Activated CD4-positive, alpha-beta memory T cell treated with anti-CD3 and anti-CD28 coated beads for 36 hours (primary cell): ENCODE measurements at regions not wholly inside any gene's neighbourhood (a gene's known extent, or its start where the extent isn't known, plus 50 kb on each side); places are given as distances from the start of the nearest gene placed in this dataset.

Experiments used
- CTCF ChIA-PET: fragments of 350-600 bp; sonication (Branson Sonifier 250); formaldehyde crosslinking; loops from one replicate; lab custom pipeline; 2021; ENCODE audit warnings: antibody characterized with exemption, inconsistent platforms; lab: Charles Lee
- POLR2A ChIA-PET: fragments of 350-600 bp; sonication (Branson Sonifier 250); formaldehyde crosslinking; loops from one replicate; lab custom pipeline; 2021; ENCODE audit warnings: antibody characterized with exemption; lab: Charles Lee
- DNase-seq: peaks from one replicate; pipeline ENCODE4 v3.0.0-alpha.2; 2020
- H3K27ac Mint-ChIP-seq: one replicate; pipeline ENCODE4 v1.8.0; 2021; ENCODE audit warnings: mixed read lengths
- H3K27me3 Mint-ChIP-seq: one replicate; pipeline ENCODE4 v1.8.0; 2021; ENCODE audit warnings: mixed read lengths
- H3K36me3 Mint-ChIP-seq: one replicate; pipeline ENCODE4 v1.8.0; 2021; ENCODE audit warnings: mixed read lengths
- H3K4me1 Mint-ChIP-seq: one replicate; pipeline ENCODE4 v1.8.0; 2021; ENCODE audit warnings: low read depth, mixed read lengths
- H3K4me3 Mint-ChIP-seq: one replicate; pipeline ENCODE4 v1.8.0; 2021; ENCODE audit warnings: mild to moderate bottlenecking, mixed read lengths
- H3K9me3 Mint-ChIP-seq: one replicate; pipeline ENCODE4 v1.8.0; 2021; ENCODE audit warnings: mixed read lengths
- intact Hi-C: fragments of 100-400 bp; cut with micrococcal nuclease; formaldehyde crosslinking; loops from one replicate; pipeline ENCODE4 v1.15.1; 2023

DNA sequence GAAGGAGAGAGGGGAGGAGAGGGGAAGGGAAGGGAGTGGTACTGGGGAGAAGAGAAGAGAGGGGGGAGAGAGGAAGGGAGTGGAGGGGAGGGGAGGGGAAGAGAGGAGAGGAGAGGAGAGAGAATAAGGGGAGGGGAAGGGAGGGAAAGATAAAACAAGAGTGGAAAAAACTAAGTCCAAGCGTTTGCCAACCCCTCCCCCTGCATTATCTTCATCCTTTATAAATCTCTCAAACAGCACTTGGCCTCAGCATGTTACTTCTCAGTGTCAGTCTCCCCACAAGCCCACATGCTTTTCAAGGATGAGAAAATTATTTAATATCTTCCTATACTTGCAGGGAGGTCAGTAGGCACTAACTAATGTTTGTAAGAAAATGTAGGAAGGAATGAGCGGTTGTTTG, 204.5 kb downstream of the LSM5 start:
- Mint-ChIP-seq H3K4me1 (no peaks in the 10 kb centered on the region), H3K9me3 (no peaks in the 10 kb centered on the region), H3K36me3 (no peaks in the 10 kb centered on the region), H3K4me3 (no peak overlapping the region), H3K27ac (no peak overlapping the region), H3K27me3 (peaks cover 2% of the 10 kb centered on the region)
- POLR2A ChIA-PET, result no interaction called here
- intact Hi-C loops, result no loop called here
- no peak for DNase-seq
- CTCF ChIA-PET, result no interaction called here

DNA sequence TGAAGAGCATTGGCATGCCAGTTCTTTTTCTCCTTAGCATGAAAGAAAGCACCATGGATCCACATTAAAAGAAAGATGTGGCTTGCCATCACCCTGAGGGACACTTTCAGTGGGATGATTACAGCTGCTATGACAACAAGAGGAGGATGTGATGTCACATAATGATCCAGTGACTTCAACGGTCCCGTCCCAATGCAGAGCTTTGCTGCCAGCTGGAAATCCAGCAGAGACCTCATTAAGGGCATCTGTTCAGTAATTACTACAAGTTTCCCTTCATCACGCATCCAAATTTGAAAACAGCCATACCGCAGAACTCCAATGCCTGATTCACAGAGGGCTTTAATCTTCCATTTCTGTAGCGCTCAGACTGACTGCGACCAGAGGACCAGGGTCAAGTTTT, 206.6 kb downstream of the LSM5 start:
- DNase-seq, result no peak
- peaks cover 2% of the 10 kb centered on the region for H3K27me3 Mint-ChIP-seq
- no peak overlapping the region for H3K4me3 Mint-ChIP-seq
- CTCF ChIA-PET, result interaction anchor here (1.0 kb wide), 1 partner anchor 73 kb away, joined by 3 read pairs; no protein-coding TSS in a partner anchor
- no peaks in the 10 kb centered on the region for H3K4me1 Mint-ChIP-seq
- no peaks in the 10 kb centered on the region for H3K36me3 Mint-ChIP-seq
- POLR2A ChIA-PET, result no interaction called here
- intact Hi-C loops, result no loop called here
- H3K9me3 Mint-ChIP-seq, result no peaks in the 10 kb centered on the region
- no peak overlapping the region for H3K27ac Mint-ChIP-seq

DNA sequence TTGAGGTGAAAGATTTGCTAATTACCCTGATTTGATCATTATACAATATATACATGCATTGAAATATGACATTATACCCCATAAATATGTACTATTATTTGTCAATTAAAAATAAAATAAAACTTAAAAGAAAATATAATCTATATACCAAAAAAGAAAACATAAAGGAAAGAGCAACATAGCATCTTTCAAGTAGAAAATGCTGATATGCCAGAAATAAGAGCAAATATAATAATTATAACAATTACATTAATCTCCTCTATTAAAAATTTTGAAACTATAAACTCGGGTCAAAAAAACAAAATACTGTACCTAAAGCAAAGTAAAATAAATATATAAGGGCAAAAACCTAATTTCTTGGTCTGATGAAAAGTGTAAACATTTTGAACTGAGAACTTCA, 209.3 kb upstream of the PDE1C start:
- Mint-ChIP-seq H3K27ac (no peak overlapping the region), H3K36me3 (no peaks in the 10 kb centered on the region), H3K27me3 (peaks cover 2% of the 10 kb centered on the region), H3K4me1 (no peaks in the 10 kb centered on the region), H3K9me3 (no peaks in the 10 kb centered on the region), H3K4me3 (no peak overlapping the region)
- no peak for DNase-seq
- ChIA-PET CTCF (no interaction called here), POLR2A (no interaction called here)
- intact Hi-C loops, result no loop called here

DNA sequence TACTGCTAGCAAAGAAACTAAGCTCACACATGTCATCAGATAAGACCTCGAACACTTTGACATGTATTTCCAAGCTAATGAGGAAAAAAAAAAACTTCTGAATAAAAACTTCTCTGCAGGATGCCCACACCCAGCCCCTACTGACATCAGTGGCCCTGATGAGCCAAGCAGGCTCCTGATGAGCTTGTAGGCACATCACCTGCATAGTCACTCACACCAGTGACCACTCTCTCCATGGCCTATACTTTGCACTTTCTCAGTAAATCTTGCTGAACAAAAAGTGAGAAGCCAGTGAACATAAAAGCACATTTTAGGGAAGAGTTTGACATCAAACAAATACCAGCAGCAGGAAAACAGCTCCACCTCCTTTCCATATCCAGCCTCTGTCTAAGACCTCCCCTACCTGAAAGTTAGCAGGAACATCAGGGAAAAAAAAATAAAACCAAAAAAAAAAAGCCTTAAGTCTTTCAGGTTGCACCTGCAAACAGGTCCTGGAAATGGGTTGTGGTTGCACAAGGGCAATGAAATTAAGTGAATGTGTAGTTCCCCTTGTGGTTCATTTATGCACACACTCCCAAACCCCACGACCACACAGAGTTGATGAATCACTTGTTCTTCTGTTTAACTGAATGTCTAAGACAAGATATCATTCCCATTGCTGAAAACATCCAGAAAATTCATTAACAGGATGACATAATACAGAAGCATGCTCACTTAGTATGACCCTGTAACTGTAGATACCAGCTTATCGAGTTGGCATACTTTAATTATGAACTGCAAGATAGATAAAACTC, 205.2 kb upstream of the PDE1C start:
- intact Hi-C loops, result no loop called here
- Mint-ChIP-seq H3K27me3 (peaks cover 5% of the 10 kb centered on the region), H3K36me3 (no peaks in the 10 kb centered on the region), H3K4me1 (no peaks in the 10 kb centered on the region), H3K4me3 (no peak overlapping the region), H3K9me3 (no peaks in the 10 kb centered on the region), H3K27ac (no peak overlapping the region)
- no peak for DNase-seq
- CTCF ChIA-PET, result interaction anchor here (0.5 kb wide), 1 partner anchor 159 kb away, joined by 4 read pairs; no protein-coding TSS in a partner anchor
- POLR2A ChIA-PET, result no interaction called here

DNA sequence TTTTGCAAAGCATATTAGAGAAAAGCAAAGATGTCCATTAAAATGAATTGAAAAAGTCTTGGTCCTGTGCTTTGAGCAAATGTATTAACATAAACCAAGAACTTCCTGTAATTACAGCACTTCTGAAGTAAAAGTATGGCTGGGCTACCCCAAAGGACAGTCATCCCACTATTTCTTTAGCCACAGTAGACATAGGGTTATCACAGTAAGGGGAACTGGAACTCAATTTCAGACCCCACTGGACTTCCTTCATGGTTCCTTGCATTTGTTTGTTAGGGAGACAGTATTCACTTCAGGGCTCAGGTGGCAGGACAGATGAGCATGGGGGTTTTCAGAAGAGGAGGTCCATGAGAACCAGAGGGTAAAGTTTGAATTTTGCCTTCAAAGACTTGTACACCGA, 203.1 kb upstream of the PDE1C start:
- DNase-seq, result no peak
- no peak overlapping the region for H3K4me3 Mint-ChIP-seq
- no peaks in the 10 kb centered on the region for H3K9me3 Mint-ChIP-seq
- POLR2A ChIA-PET, result no interaction called here
- intact Hi-C loops, result no loop called here
- no peaks in the 10 kb centered on the region for H3K4me1 Mint-ChIP-seq
- H3K27ac Mint-ChIP-seq, result no peak overlapping the region
- CTCF ChIA-PET, result no interaction called here
- no peaks in the 10 kb centered on the region for H3K36me3 Mint-ChIP-seq
- peaks cover 5% of the 10 kb centered on the region for H3K27me3 Mint-ChIP-seq

DNA sequence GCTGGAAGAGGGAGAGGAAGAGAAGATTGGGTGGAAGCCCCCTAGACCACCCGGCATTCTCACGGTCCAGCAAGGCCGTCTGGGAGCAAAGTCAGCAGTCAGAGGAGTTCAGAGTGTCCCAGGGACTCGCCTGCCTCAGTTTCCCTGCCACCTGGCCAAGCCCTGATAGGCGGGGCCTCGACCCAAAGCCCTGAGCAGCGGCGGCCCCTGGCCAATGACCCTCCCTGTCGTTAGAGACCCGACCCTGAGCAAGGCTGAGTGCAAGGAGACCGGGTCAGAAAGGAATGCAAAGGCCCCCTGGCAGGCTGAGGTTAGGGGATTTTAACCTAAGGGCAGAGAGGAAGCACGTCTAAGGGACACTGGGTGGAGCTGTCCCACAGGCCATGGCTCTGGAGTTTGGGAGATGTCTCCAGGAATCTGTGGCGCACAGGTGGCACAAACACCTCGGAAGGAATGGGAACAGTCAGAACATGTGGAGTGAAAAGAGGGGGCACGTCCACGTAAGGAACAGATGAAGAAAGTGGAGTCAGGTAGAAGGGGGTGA, 196.8 kb upstream of the PDE1C start:
- no peaks in the 10 kb centered on the region for H3K27me3 Mint-ChIP-seq
- H3K27ac Mint-ChIP-seq, result no peak overlapping the region
- no peak for DNase-seq
- ChIA-PET CTCF (no interaction called here), POLR2A (no interaction called here)
- intact Hi-C loops, result no loop called here
- no peaks in the 10 kb centered on the region for H3K9me3 Mint-ChIP-seq
- H3K36me3 Mint-ChIP-seq, result no peaks in the 10 kb centered on the region
- H3K4me3 Mint-ChIP-seq, result no peak overlapping the region
- no peaks in the 10 kb centered on the region for H3K4me1 Mint-ChIP-seq

DNA sequence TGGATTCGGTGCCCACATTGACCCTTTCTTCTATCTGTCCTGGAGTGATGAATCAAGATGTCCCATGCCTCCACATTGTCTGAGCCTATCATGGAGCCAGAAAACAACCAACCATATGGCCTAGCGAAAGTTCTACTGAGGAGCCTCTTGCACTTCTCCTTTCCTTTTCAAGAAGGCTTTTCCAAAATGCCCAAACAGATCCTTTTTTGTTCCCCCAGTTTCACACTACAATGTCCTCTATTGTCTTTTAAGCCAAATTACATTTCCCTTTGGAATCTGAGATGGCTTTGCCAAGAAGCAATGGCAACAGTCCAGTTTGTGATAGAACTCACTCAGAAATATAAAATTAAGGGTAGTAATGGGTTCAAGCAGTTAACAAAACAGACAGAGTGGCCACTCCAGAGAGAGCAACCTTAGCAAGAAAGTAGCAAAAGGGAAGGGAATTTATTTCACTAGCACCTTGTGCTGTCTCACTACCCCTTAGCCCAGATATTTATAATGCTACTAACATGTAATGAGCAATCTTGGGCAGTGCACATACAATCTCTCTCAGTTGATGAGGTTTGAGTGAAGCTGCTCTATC, 194.6 kb upstream of the PDE1C start:
- H3K36me3 Mint-ChIP-seq, result no peaks in the 10 kb centered on the region
- no peaks in the 10 kb centered on the region for H3K9me3 Mint-ChIP-seq
- POLR2A ChIA-PET, result no interaction called here
- no peaks in the 10 kb centered on the region for H3K4me1 Mint-ChIP-seq
- no peak overlapping the region for H3K4me3 Mint-ChIP-seq
- H3K27me3 Mint-ChIP-seq, result no peaks in the 10 kb centered on the region
- intact Hi-C loops, result no loop called here
- no peak overlapping the region for H3K27ac Mint-ChIP-seq
- no peak for DNase-seq
- CTCF ChIA-PET, result no interaction called here

DNA sequence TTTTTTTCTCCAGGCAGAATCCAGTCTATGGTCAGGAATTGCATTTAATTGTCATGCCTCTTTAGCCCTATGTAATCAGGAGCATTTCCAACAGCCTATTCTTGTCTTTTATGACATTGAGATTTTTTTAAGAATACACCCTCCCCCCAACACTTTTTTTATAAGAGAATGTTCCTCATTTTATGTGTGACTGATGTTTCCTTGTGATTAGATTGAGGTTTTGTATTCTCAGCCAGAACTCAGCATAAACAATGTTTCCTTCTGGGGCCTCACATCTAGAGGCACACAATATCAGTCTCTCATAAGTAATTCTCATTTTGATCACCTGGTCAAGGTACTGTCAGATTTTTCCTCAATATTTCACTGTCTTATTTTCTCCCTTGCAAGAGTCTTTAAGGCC, 193.4 kb upstream of the PDE1C start:
- Mint-ChIP-seq H3K4me3 (no peak overlapping the region), H3K27me3 (no peaks in the 10 kb centered on the region), H3K27ac (no peak overlapping the region), H3K9me3 (no peaks in the 10 kb centered on the region), H3K4me1 (no peaks in the 10 kb centered on the region), H3K36me3 (no peaks in the 10 kb centered on the region)
- ChIA-PET POLR2A (no interaction called here), CTCF (no interaction called here)
- intact Hi-C loops, result no loop called here
- no peak for DNase-seq

DNA sequence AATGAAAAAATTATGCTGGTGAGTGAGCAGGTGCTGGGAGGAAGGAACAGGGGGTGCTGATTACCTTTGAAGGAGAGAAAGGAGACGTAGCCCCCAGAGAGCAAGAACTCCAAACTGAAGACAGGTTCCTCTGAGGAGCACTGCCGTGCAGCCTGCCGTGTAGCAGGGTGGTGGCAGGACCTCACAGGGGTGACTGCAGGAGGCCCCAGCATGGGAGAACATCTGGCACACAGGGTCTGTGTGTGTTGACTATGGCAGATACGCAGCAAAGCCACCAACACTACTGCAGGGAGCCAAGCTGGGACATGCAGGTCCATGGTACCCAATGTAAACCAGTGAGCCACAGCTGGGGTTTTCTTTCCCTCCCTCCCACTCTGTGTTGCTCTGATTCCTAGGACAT, 192.1 kb upstream of the PDE1C start:
- Mint-ChIP-seq H3K27me3 (no peaks in the 10 kb centered on the region), H3K4me1 (no peaks in the 10 kb centered on the region), H3K9me3 (no peaks in the 10 kb centered on the region), H3K4me3 (no peak overlapping the region), H3K36me3 (no peaks in the 10 kb centered on the region), H3K27ac (no peak overlapping the region)
- no peak for DNase-seq
- intact Hi-C loops, result no loop called here
- ChIA-PET CTCF (no interaction called here), POLR2A (no interaction called here)

DNA sequence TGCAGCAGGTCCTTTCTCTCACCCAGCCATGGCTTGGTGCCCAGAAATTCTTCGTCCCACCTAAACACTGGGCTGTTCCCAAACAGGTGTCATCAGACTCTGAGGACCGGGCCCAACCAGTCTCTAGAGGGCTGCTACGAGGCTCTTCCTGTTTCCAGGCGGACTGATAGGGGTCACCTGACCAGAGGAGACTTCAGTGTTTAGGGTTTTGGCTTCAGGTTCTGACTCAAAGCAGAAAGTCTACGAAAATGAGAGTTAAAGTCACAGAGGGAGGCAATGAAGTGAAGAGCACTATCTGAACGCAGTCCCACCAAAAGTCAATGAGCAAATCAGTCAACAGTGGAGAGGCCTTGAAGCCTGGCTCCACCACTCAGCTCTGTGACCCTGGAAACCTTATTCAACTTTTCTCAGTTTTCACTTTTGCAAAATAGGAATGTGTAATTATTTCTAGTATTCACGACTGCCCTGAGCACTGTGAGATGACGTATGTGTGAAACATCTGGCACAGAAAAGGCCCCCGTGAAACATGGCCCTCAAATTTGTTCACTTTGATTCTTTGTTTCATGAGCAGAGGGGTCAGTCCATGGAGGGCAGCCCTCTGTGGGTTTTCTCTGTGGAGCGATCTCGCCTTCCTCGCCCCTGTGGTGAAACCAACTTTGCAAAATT, 189.9 kb upstream of the PDE1C start:
- DNase-seq, result no peak
- CTCF ChIA-PET, result no interaction called here

DNA sequence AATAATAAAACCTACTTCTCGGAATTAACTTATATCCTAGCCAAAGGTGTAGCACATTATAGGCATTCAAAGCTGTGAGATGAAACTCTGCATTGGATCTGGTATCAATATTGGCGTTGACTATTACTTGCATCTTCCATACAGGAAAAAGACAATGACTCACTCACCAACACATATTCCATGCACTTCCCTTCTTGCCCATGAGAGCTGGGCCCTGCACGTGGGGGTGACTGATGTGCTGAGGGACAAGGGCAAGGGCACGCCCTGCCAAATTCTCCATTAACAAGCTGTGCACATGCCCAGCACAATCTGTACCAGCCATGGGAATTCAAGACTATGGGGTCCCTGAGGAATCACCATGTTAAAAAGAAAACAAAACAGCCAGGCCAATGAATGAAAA, 188.1 kb upstream of the PDE1C start:
- ChIA-PET POLR2A (no interaction called here), CTCF (no interaction called here)
- Mint-ChIP-seq H3K4me1 (no peaks in the 10 kb centered on the region), H3K4me3 (no peak overlapping the region), H3K27me3 (no peaks in the 10 kb centered on the region), H3K9me3 (no peaks in the 10 kb centered on the region), H3K36me3 (no peaks in the 10 kb centered on the region), H3K27ac (no peak overlapping the region)
- intact Hi-C loops, result no loop called here
- DNase-seq, result no peak

More for the DNA sequence above, 189.9 kb upstream of the PDE1C start:
- H3K4me1 Mint-ChIP-seq, result no peaks in the 10 kb centered on the region
- no peaks in the 10 kb centered on the region for H3K36me3 Mint-ChIP-seq
- H3K27ac Mint-ChIP-seq, result no peak overlapping the region
- POLR2A ChIA-PET, result no interaction called here
- no peaks in the 10 kb centered on the region for H3K27me3 Mint-ChIP-seq
- intact Hi-C loops, result no loop called here
- no peak overlapping the region for H3K4me3 Mint-ChIP-seq
- H3K9me3 Mint-ChIP-seq, result no peaks in the 10 kb centered on the region

DNA sequence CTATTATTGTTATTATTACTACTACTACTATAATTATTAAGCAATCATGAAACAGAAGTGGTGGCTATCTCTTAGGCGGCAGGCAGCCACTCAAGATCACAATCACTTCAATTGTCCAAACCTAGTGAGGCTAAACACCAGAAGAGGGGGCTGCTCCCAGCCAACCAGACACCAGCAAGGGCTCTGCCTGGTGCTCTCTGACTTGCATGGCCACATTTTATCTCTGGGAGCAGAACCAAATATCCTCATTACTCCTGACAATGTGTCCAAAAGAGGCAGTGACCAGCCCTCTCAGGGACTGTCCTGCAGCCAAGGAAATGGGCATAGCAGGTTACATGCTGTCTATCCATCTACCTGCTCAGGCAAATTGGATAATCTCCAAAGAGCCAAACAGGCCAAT, 187.4 kb upstream of the PDE1C start:
- H3K36me3 Mint-ChIP-seq, result no peaks in the 10 kb centered on the region
- POLR2A ChIA-PET, result no interaction called here
- intact Hi-C loops, result no loop called here
- H3K9me3 Mint-ChIP-seq, result no peaks in the 10 kb centered on the region
- H3K27ac Mint-ChIP-seq, result no peak overlapping the region
- no peak overlapping the region for H3K4me3 Mint-ChIP-seq
- no peaks in the 10 kb centered on the region for H3K4me1 Mint-ChIP-seq
- no peak for DNase-seq
- H3K27me3 Mint-ChIP-seq, result no peaks in the 10 kb centered on the region
- CTCF ChIA-PET, result no interaction called here
